OCI-M2 (cell line): ENCODE measurements at regions not wholly inside any gene's neighbourhood (a gene's known extent, or its start where the extent isn't known, plus 50 kb on each side); places are given as distances from the start of the nearest gene placed in this dataset.

Experiments
- DNase-seq: peaks from one replicate; lab custom pipeline; 2025; ENCODE audit not compliant: unreplicated experiment; lab: John Stamatoyannopoulos, UW

DNA sequence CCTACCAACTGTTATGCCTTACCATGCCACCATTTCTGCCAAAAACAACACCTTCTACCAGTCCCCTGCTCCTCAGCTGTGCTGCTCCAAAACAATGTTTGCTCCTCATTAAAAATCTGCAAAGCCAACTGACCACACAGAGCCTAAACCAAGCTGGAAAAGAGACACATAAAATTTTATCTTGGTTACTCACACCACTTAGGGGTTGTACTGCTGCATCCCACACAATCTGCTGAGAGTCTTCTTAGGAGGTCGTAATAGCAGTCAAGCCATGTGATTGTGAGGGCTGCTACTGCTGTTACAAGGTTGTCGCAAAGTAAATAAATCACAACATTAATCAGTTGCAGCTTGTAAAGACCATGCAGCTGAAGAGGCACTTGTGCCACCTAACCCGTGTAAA is 607.4 kb upstream of the FAM241A start:
- DNase-seq = no peak

DNA sequence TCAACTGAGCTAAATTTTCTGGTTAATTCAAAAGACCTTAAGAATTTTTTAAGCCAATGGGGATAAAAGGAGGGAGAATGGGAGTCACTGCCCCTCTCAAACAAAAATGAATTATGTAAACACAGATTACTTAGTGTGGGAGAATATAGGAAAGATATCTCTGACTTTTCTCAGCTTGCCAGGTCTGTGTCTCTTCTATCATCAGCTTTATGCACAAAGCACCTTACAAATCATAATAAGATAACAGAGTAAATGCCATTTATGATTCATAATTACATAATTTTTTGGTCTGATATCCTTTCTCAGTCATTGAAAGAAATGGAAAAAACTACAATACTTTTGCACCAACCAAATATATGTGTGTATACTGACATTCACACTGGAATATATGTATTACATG is 604.6 kb upstream of the FAM241A start:
- DNase-seq = no peak

DNA sequence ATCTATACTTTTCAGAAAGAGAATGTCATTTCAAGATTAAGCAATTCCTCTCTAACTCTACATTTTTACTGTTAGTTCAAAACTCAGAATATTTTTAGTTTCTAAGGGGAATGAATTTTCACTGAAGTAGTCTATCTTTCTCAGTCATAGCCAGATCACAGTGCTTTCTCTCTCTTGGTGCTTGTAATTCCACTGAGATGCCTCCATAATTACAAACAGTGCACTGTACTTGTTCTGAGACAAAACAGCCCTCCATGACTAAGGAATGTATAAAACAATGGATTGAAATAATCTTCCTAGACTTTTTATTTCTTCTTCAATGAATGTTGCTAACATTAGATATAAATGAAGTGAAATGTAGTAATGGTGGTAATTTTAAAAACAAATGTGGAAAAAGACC is 603.2 kb upstream of the FAM241A start:
- DNase-seq = no peak

- DNase-seq = no peak
Measured at GRCh38 chr4:111546881-111547280, 598.4 kb upstream of the FAM241A start.

GRCh38 chr4:111556141-111556781 is 589.0 kb upstream of the FAM241A start:
- no peak for DNase-seq

- no peak for DNase-seq
Measured at GRCh38 chr4:111556851-111557250, 588.4 kb upstream of the FAM241A start.

- DNase-seq = no peak
Measured at GRCh38 chr4:111562826-111563225, 582.4 kb upstream of the FAM241A start.

DNA sequence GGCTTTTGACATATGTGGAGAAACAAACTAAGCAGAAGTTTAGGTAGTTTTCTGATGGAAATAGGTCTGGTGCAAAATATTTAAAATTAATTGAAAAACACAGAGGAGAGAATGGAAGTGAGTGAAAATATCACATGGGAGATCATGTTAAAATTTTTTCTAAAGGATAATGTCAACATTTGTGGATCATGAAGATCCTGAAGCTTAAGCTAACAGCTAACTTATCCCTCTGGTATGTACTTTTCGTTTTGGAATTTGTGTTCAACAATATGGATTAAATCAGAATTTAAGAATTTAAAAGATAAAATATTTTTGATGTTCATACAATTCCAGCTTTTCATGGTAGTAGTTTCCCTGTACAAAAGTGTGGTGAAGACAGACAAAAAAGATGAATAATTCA is 572.8 kb upstream of the FAM241A start:
- no peak for DNase-seq

GRCh38 chr4:111573386-111573785 is 571.9 kb upstream of the FAM241A start:
- DNase-seq = no peak

DNA sequence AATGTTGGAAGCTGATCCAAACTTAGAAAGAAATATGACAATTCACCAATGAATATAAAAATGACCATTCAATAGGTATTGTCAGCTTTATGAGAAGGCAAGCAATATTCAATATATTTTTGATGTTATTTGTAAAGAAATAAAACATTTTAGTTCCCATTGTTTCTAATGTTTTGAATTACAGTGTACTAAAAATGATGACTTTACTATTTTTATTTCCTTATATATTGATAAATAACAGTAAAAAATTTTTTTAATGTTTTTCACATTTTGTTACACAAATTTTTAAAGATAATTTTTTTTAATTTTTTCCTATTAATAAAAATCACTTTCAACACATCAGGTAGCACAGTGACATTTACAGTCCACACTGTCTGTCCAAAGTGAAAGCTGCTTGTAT is 565.5 kb upstream of the FAM241A start:
- DNase-seq = no peak

GRCh38 chr4:111595456-111595855 is 549.8 kb upstream of the FAM241A start:
- no peak for DNase-seq

DNA sequence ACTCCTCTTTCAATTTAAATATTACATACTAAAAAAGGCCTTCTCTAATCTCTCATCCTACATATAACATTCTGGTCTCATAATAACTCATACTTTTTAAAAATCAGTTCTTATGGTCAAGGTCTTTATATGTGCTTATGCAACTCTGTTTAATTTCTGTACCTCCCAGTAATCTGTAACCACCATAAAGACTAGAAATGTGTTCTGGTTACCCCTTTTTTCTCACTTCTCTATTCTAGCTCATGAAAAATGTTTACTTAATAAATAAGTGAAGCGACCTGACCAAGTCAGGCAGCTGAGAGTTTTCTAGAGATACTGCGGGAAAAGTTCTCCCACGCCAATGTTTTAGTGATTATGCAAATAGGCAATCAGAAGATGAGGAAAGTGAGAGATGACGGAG is 548.8 kb upstream of the FAM241A start:
- DNase-seq = no peak

DNA sequence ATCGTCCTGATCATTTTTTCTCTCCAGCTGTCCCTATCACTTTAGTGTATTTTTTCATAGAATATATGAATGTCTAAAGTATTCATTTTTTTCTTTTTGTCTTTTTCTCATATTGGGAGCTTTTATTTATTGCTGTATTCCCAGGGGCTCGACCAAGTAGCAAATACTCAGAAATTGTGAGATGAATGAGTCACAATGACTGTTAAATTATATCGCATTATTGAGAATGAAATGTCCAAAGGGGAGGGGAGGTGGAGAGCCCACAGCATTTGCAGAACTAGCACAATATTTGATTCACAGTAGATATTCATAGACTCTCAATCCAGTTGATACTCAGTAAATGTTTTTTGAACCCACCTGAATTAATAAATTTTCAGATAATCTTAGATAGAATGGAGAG is 543.6 kb upstream of the FAM241A start:
- no peak for DNase-seq

GRCh38 chr4:111602848-111603247 is 542.4 kb upstream of the FAM241A start:
- DNase-seq = no peak

GRCh38 chr4:111605111-111605510 is 540.1 kb upstream of the FAM241A start:
- DNase-seq = no peak

- no peak for DNase-seq
Measured at GRCh38 chr4:111610681-111611080, 534.6 kb upstream of the FAM241A start.

DNA sequence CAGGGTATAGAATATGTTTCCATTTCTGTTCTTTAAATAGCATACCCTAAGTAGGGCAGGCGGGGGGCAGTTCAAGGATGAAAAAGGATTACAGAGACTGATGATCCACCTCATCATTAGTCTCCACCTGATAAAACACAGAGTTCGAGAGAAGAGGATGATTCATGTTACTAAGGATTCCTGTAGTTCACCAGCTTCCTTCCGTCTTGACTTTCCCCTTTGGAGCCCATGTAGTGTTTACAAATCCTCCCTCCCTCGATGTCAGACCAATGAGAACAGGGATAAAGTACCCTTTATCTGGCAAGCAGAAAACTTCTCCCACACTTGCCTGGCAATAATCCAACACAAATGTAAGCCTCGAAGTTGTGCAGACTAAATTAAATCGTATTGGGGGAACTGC is 526.3 kb upstream of the FAM241A start:
- no peak for DNase-seq

DNA sequence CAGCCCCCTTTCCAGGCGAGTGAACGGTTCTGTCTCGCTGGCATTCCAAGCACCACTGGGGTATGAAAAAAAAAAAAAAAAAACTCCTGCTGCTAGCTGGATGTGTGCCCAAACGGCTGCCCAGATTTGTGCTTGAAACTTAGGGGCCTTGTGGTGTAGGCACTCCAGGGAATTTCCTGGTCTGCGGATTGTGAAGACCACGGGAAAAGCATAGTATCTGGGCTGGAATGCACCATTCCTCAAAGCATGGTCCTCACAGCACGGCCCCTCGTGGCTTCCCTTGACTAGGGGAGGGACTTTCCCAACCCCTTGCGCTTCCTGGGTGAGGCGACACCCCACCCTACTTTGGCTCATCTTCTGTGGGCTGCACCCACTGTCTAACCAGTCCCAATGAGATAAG is 516.8 kb upstream of the FAM241A start:
- no peak for DNase-seq

DNA sequence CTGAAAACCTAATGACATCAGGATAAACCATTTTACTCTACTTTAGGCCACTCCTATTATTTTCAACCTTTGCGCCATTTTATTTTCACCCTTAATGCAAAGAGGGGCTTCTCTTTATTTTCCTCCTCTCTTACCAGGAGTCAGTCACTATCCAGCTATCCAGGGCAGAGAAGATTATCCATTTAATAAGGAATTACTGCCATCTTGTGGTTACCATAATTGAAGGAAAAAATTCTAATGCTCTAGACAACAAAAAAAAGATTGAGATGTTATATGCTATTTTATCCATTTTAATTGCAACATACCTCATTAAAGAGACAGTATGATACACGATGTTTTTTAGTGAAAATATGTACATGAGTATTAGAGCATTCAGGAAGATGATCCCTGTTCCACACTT is 514.5 kb upstream of the FAM241A start:
- peak; percentile 17 for DNase-seq

DNA sequence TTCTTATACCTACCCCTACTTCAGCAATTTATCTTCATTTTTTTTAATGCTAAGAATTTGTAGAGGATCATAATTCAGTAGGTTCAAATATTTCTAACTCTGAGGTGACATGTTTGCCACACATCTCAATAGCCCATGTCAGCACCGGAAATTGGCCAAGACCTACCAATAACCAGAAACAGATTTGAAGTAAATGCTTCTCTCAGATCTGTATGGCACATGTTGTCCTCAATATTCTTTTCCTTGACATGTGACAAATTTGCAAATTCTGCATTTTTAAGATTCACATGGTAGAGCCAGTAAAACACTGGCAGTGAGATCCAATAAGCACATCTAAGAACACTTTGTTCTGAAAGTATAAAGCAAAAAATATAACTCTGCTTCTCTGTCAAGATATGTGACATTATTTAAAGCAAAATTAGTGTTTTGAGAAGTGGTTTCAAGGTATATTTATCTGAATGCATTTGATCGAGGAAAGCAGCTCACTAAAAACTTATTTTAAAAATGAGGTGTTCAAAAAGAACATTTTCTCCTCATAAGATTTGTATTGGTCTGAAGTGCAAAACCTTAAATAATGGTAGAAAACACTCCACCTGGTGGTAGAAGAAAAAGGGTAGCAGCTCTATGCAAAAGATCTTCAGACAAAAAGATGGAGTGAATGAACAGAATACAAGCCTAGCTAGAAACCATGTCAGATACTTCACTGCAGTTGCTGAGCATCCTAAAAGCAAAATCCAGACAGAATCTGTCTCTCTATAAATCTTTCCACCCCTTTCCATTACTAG is 513.8 kb upstream of the FAM241A start:
- no peak for DNase-seq

DNA sequence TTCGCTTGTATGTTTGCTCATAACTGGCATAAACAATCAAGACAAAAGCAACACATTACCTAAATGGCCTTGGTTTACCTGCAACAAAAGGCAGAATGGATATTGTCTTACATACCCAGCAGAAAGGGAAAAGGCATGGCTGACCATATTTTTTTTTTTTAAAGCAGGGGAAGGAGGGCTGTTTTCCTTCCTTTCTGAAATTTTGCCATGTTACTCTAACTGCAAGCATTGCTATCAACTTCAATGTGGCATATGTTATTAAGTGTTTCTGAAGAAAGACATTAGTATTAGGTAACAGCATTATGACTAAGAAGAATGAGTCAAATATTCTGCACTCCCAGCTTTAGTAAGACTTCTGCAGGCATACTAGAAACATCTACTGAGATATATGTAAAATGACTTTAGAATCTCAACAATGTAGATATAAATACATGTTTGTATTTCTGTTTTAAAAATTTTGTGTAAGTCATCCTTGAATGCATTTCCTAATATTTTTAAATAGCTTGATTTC is 512.6 kb upstream of the FAM241A start:
- DNase-seq = no peak

- no peak for DNase-seq
Measured at GRCh38 chr4:111633663-111634266, 511.5 kb upstream of the FAM241A start.
